ENCODE measurements at regions not wholly inside any gene's neighbourhood (a gene's known extent, or its start where the extent isn't known, plus 50 kb on each side); places are given as distances from the start of the nearest gene placed in this dataset.

DNA sequence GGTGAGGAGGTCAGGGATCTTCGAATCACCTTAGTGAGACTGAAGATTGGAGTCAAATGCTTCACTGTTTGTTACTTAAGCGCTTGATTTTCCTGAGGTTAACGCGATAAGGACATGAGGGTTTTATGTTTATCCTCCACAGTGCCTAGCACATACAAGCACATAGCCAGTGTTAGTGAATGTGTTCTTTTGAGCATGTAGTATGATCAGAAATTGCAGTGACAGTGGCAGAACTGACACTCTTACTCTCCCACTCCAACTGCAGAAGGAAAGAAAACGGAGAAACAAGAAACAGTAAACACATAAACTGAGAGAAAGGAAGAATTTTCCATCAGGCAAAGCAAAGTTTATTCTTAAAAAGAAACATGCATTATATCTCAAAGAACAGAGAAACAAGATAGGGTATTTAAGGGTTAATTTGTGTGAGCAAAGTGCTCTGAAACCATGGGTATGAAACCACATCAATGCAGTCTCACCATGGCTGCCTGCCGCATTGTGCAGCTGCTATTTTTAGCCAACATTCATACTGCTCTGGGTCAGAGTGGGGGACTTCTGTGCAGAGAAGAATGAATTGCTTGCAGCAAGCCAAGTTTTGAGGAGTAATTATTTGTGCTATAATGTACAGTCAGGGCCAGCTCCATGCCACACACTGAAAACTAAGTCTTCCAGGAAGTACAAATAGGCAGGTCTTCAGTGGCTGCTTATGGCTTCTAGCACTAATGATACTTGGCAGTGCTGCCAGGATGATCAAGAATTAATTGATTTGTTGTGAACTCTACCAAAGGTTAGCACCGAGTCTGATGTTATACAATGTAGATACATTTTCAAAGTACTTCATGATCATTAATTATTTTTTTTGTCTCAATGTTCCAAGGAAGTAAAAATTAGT is 152.0 kb downstream of the MACC1 start:
- no peak for TF ChIP-seq EZH2 (IDR thresholded peaks at IDR 0.05; ENCODE audit: borderline replicate concordance, insufficient read depth, low read depth, low read length, poor library complexity, severe bottlenecking)
- TF ChIP-seq, protein P1, sequence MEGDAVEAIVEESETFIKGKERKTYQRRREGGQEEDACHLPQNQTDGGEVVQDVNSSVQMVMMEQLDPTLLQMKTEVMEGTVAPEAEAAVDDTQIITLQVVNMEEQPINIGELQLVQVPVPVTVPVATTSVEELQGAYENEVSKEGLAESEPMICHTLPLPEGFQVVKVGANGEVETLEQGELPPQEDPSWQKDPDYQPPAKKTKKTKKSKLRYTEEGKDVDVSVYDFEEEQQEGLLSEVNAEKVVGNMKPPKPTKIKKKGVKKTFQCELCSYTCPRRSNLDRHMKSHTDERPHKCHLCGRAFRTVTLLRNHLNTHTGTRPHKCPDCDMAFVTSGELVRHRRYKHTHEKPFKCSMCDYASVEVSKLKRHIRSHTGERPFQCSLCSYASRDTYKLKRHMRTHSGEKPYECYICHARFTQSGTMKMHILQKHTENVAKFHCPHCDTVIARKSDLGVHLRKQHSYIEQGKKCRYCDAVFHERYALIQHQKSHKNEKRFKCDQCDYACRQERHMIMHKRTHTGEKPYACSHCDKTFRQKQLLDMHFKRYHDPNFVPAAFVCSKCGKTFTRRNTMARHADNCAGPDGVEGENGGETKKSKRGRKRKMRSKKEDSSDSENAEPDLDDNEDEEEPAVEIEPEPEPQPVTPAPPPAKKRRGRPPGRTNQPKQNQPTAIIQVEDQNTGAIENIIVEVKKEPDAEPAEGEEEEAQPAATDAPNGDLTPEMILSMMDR (IDR thresholded peaks at IDR 0.05): no peak
- H3K27me3 Mint-ChIP-seq: no peaks in the 10 kb centered on the region
- ChIA-PET POLR2A (no interaction called here), CTCF (no interaction called here)
- WGBS (ENCODE audit: insufficient coverage): 0% methylated on average over 1 of the region's 7 CpGs
- Histone ChIP-seq H3K36me3 (replicated peaks in 1 of 2; ENCODE audit: control extremely low read depth in 1 of 2, control insufficient read depth in 1 of 2, extremely low read depth in 1 of 2, insufficient read depth in 2 of 2, low read length in 1 of 2) (no peaks in the 10 kb centered on the region), H3K9me3 (ENCODE audit: control extremely low read depth in 1 of 3, control insufficient read depth in 2 of 3, insufficient read depth in 1 of 3, low read length in 2 of 3) (peaks cover 0 to 5% (median 3%) of the 10 kb centered on the region in 3 donors), H3K4me1 (ENCODE audit: control insufficient read depth in 2 of 2, insufficient read depth in 2 of 2, low read length in 2 of 2) (peaks cover 6% of the 10 kb centered on the region in 2 donors), H2AFZ (ENCODE audit: insufficient read depth, low read depth, low read length, poor library complexity, severe bottlenecking) (peak overlapping the region; percentile 19), H3K79me2 (ENCODE audit: control insufficient read depth, insufficient read depth, low read length) (no peaks in the 10 kb centered on the region), H3K27ac (ENCODE audit: low read length in 2 of 2) (no peak overlapping the region), H4K20me1 (ENCODE audit: control insufficient read depth, insufficient read depth, low read length, poor library complexity, severe bottlenecking) (no peaks in the 10 kb centered on the region), H3K27me3 (replicated peaks in 1 of 4; ENCODE audit: control extremely low read depth in 1 of 4, control insufficient read depth in 3 of 4, insufficient read depth in 4 of 4, low read length in 3 of 4) (no peaks in the 10 kb centered on the region), H3K4me3 (ENCODE audit: control extremely low read depth in 1 of 5, extremely low read depth in 1 of 5, insufficient read depth in 1 of 5, low read depth in 2 of 5, low read length in 4 of 5) (no peak overlapping the region), H3K9ac (ENCODE audit: low read length) (no peak overlapping the region), H3K4me2 (replicated peaks; ENCODE audit: low read depth, low read length, poor library complexity, severe bottlenecking) (peak overlapping the region; percentile 24)
- intact Hi-C loops (cut with micrococcal nuclease): no loop called here
- no peak overlapping the region for H3K27ac Mint-ChIP-seq
- DNase-seq: no peak
- ATAC-seq (ENCODE audit: low read depth): no peak
- H3K9me3 Mint-ChIP-seq (ENCODE audit: insufficient read depth): peaks cover 2% of the 10 kb centered on the region
- no peak overlapping the region for H3K4me3 Mint-ChIP-seq
- peaks cover 15% of the 10 kb centered on the region for H3K4me1 Mint-ChIP-seq

- ATAC-seq (ENCODE audit: low read depth) (no peak), DNase-seq (no peak)
- Mint-ChIP-seq H3K27me3 (no peaks in the 10 kb centered on the region), H3K9me3 (ENCODE audit: insufficient read depth) (peaks cover 2% of the 10 kb centered on the region), H3K27ac (no peak overlapping the region), H3K4me1 (peaks cover 15% of the 10 kb centered on the region), H3K4me3 (no peak overlapping the region)
- ChIA-PET POLR2A (no interaction called here), CTCF (no interaction called here)
- H4K20me1 ChIP-seq (ENCODE audit: control insufficient read depth, insufficient read depth, low read length, poor library complexity, severe bottlenecking): no peaks in the 10 kb centered on the region
- intact Hi-C loops (cut with micrococcal nuclease): no loop called here
- peaks cover 0 to 5% (median 3%) of the 10 kb centered on the region in 3 donors for H3K9me3 ChIP-seq (ENCODE audit: control extremely low read depth in 1 of 3, control insufficient read depth in 2 of 3, insufficient read depth in 1 of 3, low read length in 2 of 3)
- H2AFZ ChIP-seq (ENCODE audit: insufficient read depth, low read depth, low read length, poor library complexity, severe bottlenecking): peak overlapping the region; percentile 8
- no peak overlapping the region for H3K4me3 ChIP-seq (ENCODE audit: control extremely low read depth in 1 of 5, extremely low read depth in 1 of 5, insufficient read depth in 1 of 5, low read depth in 2 of 5, low read length in 4 of 5)
- H3K4me1 ChIP-seq (ENCODE audit: control insufficient read depth in 2 of 2, insufficient read depth in 2 of 2, low read length in 2 of 2): peaks cover 6% of the 10 kb centered on the region in 2 donors
- 66% methylated on average over 3 of the region's 5 CpGs for WGBS (ENCODE audit: insufficient coverage)
- H3K27me3 ChIP-seq (replicated peaks in 1 of 4; ENCODE audit: control extremely low read depth in 1 of 4, control insufficient read depth in 3 of 4, insufficient read depth in 4 of 4, low read length in 3 of 4): no peaks in the 10 kb centered on the region
- no peak overlapping the region for H3K9ac ChIP-seq (ENCODE audit: low read length)
- H3K79me2 ChIP-seq (ENCODE audit: control insufficient read depth, insufficient read depth, low read length): no peaks in the 10 kb centered on the region
- TF ChIP-seq, protein P1 (IDR thresholded peaks at IDR 0.05): no peak
- TF ChIP-seq EZH2 (IDR thresholded peaks at IDR 0.05; ENCODE audit: borderline replicate concordance, insufficient read depth, low read depth, low read length, poor library complexity, severe bottlenecking): no peak
- no peak overlapping the region for H3K27ac ChIP-seq (ENCODE audit: low read length in 2 of 2)
- H3K36me3 ChIP-seq (replicated peaks in 1 of 2; ENCODE audit: control extremely low read depth in 1 of 2, control insufficient read depth in 1 of 2, extremely low read depth in 1 of 2, insufficient read depth in 2 of 2, low read length in 1 of 2): no peaks in the 10 kb centered on the region
- no peak overlapping the region for H3K4me2 ChIP-seq (replicated peaks; ENCODE audit: low read depth, low read length, poor library complexity, severe bottlenecking)
Observed at GRCh38 chr7:20064181-20064970, 152.8 kb downstream of the MACC1 start.
